Fibroblast of lung (primary cell): ENCODE measurements at regions not wholly inside any gene's neighbourhood (a gene's known extent, or its start where the extent isn't known, plus 50 kb on each side); places are given as distances from the start of the nearest gene placed in this dataset.
"Not testable (repeated sequence)": the region's sequence is repeated elsewhere in the genome, so short reads cannot be mapped to it uniquely, and the experiment has no call there.

Source experiments
- CTCF ChIP-seq, 2 donors: IDR thresholded peaks in 1 of 2; conservative IDR thresholded peaks in 1 of 2; 1 replicate in 1 of 2; 2 replicates in 1 of 2; pipeline ENCODE4 v1.5.1; 2011 to 2012; ENCODE audit warnings: low read length in 2 of 2, control low read depth in 1 of 2, inconsistent platforms in 1 of 2, low read depth in 1 of 2, mild to moderate bottlenecking in 1 of 2
- EZH2 ChIP-seq: IDR thresholded peaks from 2 replicates; pipeline ENCODE4 v1.5.1; 2012; ENCODE audit warnings: low read length, control low read depth, mild to moderate bottlenecking; ENCODE audit errors: missing control alignments

- TF ChIP-seq CTCF (conservative IDR thresholded peaks at IDR 0.05 in 1 of 2, IDR thresholded peaks at IDR 0.05 in 1 of 2; ENCODE audit: low read depth in 1 of 2, low read length in 2 of 2); EZH2: not testable (repeated sequence)
These were observed 577.0 kb downstream of the DACH1 start for GRCh38 chr13:71289980-71290379.
